ENCODE measurements at regions not wholly inside any gene's neighbourhood (a gene's known extent, or its start where the extent isn't known, plus 50 kb on each side); places are given as distances from the start of the nearest gene placed in this dataset.
"Not testable (repeated sequence)": the region's sequence is repeated elsewhere in the genome, so short reads cannot be mapped to it uniquely, and the experiment has no call there.

DNA sequence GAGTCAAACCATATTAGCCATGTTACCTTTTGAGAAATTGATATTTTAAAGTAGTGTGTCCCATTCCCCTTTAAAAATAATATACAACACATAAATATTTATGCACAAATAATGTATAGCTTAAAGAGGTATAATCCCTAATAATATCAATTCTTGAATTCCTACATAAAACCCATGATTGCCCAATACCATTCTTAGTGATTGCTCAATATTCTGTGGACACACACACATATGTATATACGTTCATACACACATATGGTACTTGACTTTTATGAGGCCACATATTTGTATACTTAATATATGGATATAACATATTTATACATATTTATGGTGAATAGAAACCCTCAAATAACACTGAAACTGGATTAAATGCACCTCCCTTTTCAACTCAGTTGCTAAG lies 367.4 kb downstream of the ZBBX start:
- H3K4me3 ChIP-seq (ENCODE audit: low read length) = no peak overlapping the region
- TF ChIP-seq, protein P1, sequence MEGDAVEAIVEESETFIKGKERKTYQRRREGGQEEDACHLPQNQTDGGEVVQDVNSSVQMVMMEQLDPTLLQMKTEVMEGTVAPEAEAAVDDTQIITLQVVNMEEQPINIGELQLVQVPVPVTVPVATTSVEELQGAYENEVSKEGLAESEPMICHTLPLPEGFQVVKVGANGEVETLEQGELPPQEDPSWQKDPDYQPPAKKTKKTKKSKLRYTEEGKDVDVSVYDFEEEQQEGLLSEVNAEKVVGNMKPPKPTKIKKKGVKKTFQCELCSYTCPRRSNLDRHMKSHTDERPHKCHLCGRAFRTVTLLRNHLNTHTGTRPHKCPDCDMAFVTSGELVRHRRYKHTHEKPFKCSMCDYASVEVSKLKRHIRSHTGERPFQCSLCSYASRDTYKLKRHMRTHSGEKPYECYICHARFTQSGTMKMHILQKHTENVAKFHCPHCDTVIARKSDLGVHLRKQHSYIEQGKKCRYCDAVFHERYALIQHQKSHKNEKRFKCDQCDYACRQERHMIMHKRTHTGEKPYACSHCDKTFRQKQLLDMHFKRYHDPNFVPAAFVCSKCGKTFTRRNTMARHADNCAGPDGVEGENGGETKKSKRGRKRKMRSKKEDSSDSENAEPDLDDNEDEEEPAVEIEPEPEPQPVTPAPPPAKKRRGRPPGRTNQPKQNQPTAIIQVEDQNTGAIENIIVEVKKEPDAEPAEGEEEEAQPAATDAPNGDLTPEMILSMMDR (IDR thresholded peaks at IDR 0.05; ENCODE audit: insufficient read depth, low read depth, low read length, missing control alignments) = no peak
- DNase-seq (ENCODE audit: low read depth) = no peak

DNA sequence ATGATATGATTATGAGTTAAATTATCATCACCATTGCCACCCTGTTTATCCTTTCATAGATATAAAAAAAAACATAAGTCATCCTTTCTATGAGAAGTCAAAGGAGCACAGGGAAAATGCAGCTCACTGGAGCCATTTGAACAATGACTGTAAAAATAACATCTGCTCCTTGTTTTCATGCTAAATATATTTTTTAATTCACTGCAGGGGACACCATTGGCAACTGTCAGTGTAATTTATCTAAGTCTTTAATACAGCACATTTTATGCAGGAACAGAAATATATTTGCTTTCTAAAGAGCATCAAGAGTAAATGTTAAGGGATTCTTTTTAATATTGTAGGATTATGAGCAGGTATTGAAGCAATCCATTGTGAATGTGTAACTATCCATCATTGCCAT lies 371.3 kb downstream of the ZBBX start:
- H3K4me3 ChIP-seq (ENCODE audit: low read length) = no peak overlapping the region
- no peak for DNase-seq (ENCODE audit: low read depth)
- TF ChIP-seq, protein P1 (IDR thresholded peaks at IDR 0.05; ENCODE audit: insufficient read depth, low read depth, low read length, missing control alignments) = no peak

DNA sequence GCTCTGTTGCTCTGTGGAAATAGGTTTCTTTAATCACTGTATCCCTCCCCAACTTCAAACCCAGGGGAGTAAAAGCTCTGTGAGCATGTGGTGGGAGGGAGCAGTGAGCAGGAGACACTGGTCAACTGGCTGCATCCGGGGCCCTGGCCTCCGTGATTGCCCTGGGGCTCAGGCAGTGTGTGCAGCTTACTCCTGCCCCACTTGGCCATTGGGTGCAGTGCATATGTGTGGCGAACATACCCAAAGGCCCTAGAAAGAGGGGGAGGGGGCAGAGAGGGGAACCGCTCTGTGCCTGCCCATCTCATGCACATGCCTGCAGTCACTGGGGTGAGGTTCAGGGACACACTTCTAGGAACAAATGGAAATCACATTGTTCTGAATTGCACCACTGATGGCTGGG lies 378.7 kb downstream of the ZBBX start:
- TF ChIP-seq, protein P1 (IDR thresholded peaks at IDR 0.05; ENCODE audit: insufficient read depth, low read depth, low read length, missing control alignments) = no peak
- no peak for DNase-seq (ENCODE audit: low read depth)
- H3K4me3 ChIP-seq (ENCODE audit: low read length) = no peak overlapping the region

DNA sequence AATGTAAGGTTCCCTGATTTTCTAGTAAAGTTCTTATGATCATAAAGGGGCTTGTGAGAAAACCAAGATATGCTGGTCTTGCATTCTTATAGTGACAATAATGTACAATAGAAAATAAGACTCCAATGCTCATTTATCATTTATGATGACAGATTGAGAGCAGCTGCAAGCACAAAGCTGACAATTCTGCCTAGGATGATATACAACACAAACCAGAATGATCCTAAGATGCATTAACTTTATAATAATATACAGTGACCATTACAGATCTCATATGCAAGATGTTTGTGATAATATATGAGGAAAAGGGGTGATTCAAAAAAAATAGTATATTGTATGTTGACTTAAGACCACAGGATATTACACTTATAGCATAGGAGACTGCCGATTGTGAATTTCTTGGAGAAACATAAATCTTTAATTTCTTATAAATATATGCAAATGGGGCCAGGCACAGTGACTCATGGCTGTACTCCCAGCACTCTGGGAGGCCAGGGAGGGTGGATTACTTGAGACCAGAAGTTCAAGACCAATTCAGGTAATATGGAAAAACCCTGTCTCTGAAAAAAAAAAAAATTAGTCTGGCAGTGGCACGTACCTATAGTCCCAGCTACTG lies 387.0 kb downstream of the ZBBX start:
- H3K4me3 ChIP-seq (ENCODE audit: low read length) = no peak overlapping the region
- TF ChIP-seq, protein P1 (IDR thresholded peaks at IDR 0.05; ENCODE audit: insufficient read depth, low read depth, low read length, missing control alignments) = no peak
- DNase-seq (ENCODE audit: low read depth) = no peak

DNA sequence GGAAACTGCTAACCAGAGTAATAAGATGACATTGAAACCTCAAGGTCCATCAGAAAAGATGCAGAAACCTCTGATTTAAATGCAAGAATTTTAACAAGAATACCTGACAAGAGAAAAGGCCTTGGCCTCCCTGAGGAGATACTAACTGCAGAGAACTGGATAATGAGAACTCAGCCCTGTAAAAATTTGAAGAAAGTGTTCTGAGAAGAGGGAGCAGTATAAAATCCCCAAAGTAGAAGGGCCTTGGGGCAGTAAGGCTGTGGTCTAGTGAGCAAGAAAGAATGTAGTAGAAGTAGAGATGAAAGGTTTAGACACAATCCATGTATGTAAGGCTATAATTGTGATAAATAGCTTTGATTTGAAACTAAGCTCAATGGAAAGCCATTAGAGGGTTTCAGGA lies 394.1 kb downstream of the ZBBX start:
- TF ChIP-seq, protein P1 (IDR thresholded peaks at IDR 0.05; ENCODE audit: insufficient read depth, low read depth, low read length, missing control alignments) = no peak
- no peak overlapping the region for H3K4me3 ChIP-seq (ENCODE audit: low read length)
- no peak for DNase-seq (ENCODE audit: low read depth)

DNA sequence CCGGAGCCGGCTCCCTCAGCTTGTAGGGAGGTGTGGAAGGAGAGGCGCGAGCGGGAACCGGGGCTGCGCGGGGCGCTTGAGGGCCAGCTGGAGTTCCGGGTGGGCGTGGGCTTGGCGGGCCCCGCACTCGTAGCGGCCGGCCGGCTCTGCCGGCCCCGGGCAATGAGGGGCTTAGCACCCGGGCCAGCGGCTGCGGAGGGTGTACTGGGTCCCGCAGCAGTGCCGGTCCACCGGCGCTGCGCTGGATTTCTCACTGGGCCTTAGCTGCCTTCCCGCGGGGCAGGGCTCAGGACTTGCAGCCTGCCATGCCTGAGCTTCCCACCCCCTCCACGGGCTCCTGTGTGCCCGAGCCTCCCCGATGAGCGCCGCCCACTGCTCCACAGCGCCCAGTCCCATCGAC lies 404.3 kb downstream of the ZBBX start:
- H3K4me3 ChIP-seq (ENCODE audit: low read length) = not testable (repeated sequence)

DNA sequence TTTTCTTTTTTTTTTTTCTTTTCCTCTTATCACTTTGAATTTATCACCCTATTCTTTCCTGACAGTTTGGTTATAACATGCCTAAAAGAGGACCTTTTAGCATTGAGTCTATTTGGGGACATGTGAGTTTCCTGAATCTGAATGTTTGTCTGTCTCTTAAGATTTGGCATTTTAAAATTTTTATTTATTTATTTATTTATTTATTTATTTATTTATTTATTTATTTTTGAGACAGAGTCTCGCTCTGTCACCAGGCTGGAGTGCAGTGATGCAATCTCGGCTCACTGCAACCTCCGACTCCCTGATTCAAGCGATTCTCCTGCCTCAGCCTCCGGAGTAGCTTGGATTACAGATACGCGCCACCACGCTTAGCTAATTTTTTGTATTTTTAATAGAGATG lies 412.4 kb downstream of the ZBBX start:
- DNase-seq (ENCODE audit: low read depth); H3K4me3 ChIP-seq (ENCODE audit: low read length): not testable (repeated sequence)

More for the DNA sequence above, 404.3 kb downstream of the ZBBX start:
- not testable (repeated sequence) for DNase-seq (ENCODE audit: low read depth)

DNA sequence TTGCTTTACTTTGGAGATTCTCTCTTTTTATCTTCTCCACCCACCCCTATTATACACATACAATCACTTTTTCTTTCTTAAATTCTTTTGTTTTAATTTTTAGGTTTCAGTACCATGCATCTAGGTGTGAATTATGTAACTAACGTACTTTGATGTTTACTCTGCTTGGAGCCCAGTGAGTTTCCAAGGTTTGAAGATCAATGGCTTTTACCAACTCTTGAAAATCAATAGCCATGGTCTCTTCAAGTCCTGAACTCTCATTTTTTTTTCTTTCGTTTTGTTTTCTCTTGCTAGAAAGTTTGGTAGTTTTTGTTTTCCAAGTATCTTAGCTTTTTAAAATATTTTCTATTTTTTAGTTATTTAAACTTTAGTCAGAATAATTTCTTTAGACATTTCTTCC lies 417.2 kb downstream of the ZBBX start:
- no peak overlapping the region for H3K4me3 ChIP-seq (ENCODE audit: low read length)
- TF ChIP-seq, protein P1 (IDR thresholded peaks at IDR 0.05; ENCODE audit: insufficient read depth, low read depth, low read length, missing control alignments) = no peak
- no peak for DNase-seq (ENCODE audit: low read depth)

All from epithelial cell of esophagus (primary cell).